Pancreas (tissue), 10 donors: ENCODE measurements at regions not wholly inside any gene's neighbourhood (a gene's known extent, or its start where the extent isn't known, plus 50 kb on each side); places are given as distances from the start of the nearest gene placed in this dataset.

Experiments
- ATAC-seq, 4 donors: fragments of 200-7000 bp; cut with Tn5 transposase; one replicate each; pipeline versions ENCODE4 v1.8.0 to v1.9.1; 2020; ENCODE audit warnings: mild to moderate bottlenecking in 4 of 4, moderate library complexity in 4 of 4
- DNase-seq, 6 donors: peaks; one replicate each; pipeline ENCODE4 v3.0.0-alpha.2; 2020
- FAIRE-seq: peaks from 2 replicates; lab custom pipeline; 2012; peaks lifted over from hg19 to GRCh38; lab: Jason Lieb, UNC
- H3K27ac ChIP-seq, 4 donors: fragments of 200-600 bp; sonication (generic); 1 replicate in 3 of 4; 2 replicates in 1 of 4; pipeline versions ENCODE4 v1.5.0 to v1.8.0; 2020
- H3K27me3 ChIP-seq, 4 donors: fragments of 200-600 bp; one replicate each; pipeline ENCODE4 v1.8.0; 2021
- H3K36me3 ChIP-seq, 3 donors: fragments of 200-600 bp; sonication (generic) in 1 of 3; one replicate each; pipeline versions ENCODE4 v1.5.0 to v1.8.0; 2020 to 2021
- H3K4me1 ChIP-seq, 3 donors: fragments of 200-600 bp; one replicate each; pipeline ENCODE4 v1.8.0; 2021
- H3K4me3 ChIP-seq, 4 donors: fragments of 200-600 bp; sonication (generic) in 2 of 4; one replicate each; pipeline versions ENCODE4 v1.5.0 to v1.8.0; 2020 to 2021
- H3K9me3 ChIP-seq, 4 donors: fragments of 200-600 bp; one replicate each; pipeline ENCODE4 v1.8.0; 2021
- CTCF ChIP-seq, 4 donors: fragments of 200-600 bp; sonication (generic) in 3 of 4; IDR thresholded peaks; one replicate each; pipeline versions ENCODE4 v1.5.0 to v1.8.0; 2021; ENCODE audit warnings: antibody characterized with exemption in 4 of 4
- WGBS, 2 donors: extraction: QIAGEN DNeasy Blood & Tissue Kit; methylation state at CpG; one replicate each; pipeline ENCODE4 v1.1.7; 2013; 5-methylcytosine and 5-hydroxymethylcytosine counted together
- intact Hi-C, 3 donors: fragments of 100-400 bp; cut with DNase I; formaldehyde crosslinking; loops; one replicate each; pipeline versions ENCODE4 v1.11.1 to v1.14.2; 2022
- donor health status: healthy with polysubstance abuse.
- donor health status: DM: no; HTN: no; CAD: no; lungs with moderate emphysema.
- donor health status: DM: no; HTN: no; CAD: no.
- donor health status: control.
- donor health status: control.
- donor health status: Bipolar disorder and iron deficiency.
- donor health status: DM: yes; HTN: yes; CAD: no.
- donor health status: DM: no; HTN: no; CAD: no.
- donor health status: DM: no; HTN: no; CAD: no.
- donor health status: DM: yes; HTN: yes; CAD: no.

- TF ChIP-seq CTCF (IDR thresholded peaks at IDR 0.05), result no peak
- no peak for ATAC-seq
- FAIRE-seq, result no peak
- Histone ChIP-seq H3K36me3 (no peaks in the 10 kb centered on the region), H3K4me1 (no peaks in the 10 kb centered on the region), H3K27me3 (no peaks in the 10 kb centered on the region), H3K27ac (no peak overlapping the region), H3K9me3 (no peaks in the 10 kb centered on the region), H3K4me3 (no peak overlapping the region)
- WGBS, 2 donors, result 34 to 37% methylated on average over 2 of the region's 2 CpGs
- intact Hi-C loops, result no loop called here
- no peak for DNase-seq
Observed at GRCh38 chr13:103134271-103134670, 68.1 kb upstream of the SLC10A2 start.

GRCh38 chr13:103133556-103133955, 67.3 kb upstream of the SLC10A2 start:
- H3K9me3 ChIP-seq, result no peaks in the 10 kb centered on the region
- intact Hi-C loops, result no loop called here
- DNase-seq (peak in 1 of 6 donors; percentile 21), ATAC-seq (peak; percentile 39 to 69 (median 56)), FAIRE-seq (no peak)
- no peak overlapping the region for H3K4me3 ChIP-seq
- no peak for TF ChIP-seq CTCF (IDR thresholded peaks at IDR 0.05)
- H3K27me3 ChIP-seq, result no peaks in the 10 kb centered on the region
- no peaks in the 10 kb centered on the region for H3K4me1 ChIP-seq
- H3K27ac ChIP-seq, result no peak overlapping the region
- WGBS, 2 donors, result 11 to 16% methylated on average over 4 of the region's 4 CpGs
- no peaks in the 10 kb centered on the region for H3K36me3 ChIP-seq

GRCh38 chr13:103130681-103131210, 64.5 kb upstream of the SLC10A2 start:
- FAIRE-seq (no peak), DNase-seq (no peak), ATAC-seq (peak; percentile 60 to 74 (median 68))
- Histone ChIP-seq H3K27ac (peak overlapping the region in 2 of 4 donors; percentile 41 to 45), H3K36me3 (no peaks in the 10 kb centered on the region), H3K4me1 (no peaks in the 10 kb centered on the region), H3K9me3 (no peaks in the 10 kb centered on the region), H3K4me3 (no peak overlapping the region), H3K27me3 (no peaks in the 10 kb centered on the region)
- intact Hi-C loops, result no loop called here
- 8 to 21% methylated on average over 3 of the region's 3 CpGs for WGBS, 2 donors
- no peak for TF ChIP-seq CTCF (IDR thresholded peaks at IDR 0.05)

DNA sequence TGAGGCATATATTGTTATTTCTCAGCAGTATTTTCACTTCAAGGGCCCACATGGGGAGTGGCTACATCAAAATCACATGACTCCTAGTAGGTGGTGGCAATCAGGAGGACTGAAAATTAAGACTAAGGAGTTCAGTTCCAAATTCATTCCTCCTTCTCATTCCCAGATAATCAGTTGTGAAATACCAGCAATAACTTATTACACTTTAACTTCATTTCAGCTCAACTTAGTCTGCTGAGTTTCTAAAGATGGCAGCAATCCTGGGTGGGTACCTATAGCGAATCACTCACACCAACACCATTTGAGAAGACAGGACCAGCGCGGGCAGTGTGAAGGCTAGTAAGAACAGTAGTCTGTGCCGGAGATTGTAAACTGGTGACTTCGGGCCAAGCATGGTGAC, 63.9 kb upstream of the SLC10A2 start:
- no peak overlapping the region for H3K4me3 ChIP-seq
- intact Hi-C loops, result no loop called here
- no peaks in the 10 kb centered on the region for H3K27me3 ChIP-seq
- 66% methylated on average over 5 of the region's 5 CpGs for WGBS, 2 donors
- ATAC-seq (peak in 3 of 4 donors; percentile 32 to 46 (median 40)), DNase-seq (no peak), FAIRE-seq (no peak)
- no peak for TF ChIP-seq CTCF (IDR thresholded peaks at IDR 0.05)
- no peaks in the 10 kb centered on the region for H3K4me1 ChIP-seq
- H3K9me3 ChIP-seq, result no peaks in the 10 kb centered on the region
- no peaks in the 10 kb centered on the region for H3K36me3 ChIP-seq
- H3K27ac ChIP-seq, result peak overlapping the region in 2 of 4 donors; percentile 41 to 45
